Ishikawa (cell line): ENCODE measurements at regions not wholly inside any gene's neighbourhood (a gene's known extent, or its start where the extent isn't known, plus 50 kb on each side); places are given as distances from the start of the nearest gene placed in this dataset.

Source experiments
- CEBPB ChIP-seq: IDR thresholded peaks from 2 replicates; pipeline ENCODE4 v1.6.1; 2012
- CREB1 ChIP-seq: IDR thresholded peaks from 2 replicates; pipeline ENCODE4 v1.6.1; 2012; ENCODE audit warnings: low read depth
- EGR1 ChIP-seq: IDR thresholded peaks from 2 replicates; pipeline ENCODE4 v1.6.1; 2012
- EP300 ChIP-seq: IDR thresholded peaks from 2 replicates; pipeline ENCODE4 v1.6.1; 2012; ENCODE audit warnings: borderline replicate concordance
- FOXM1 ChIP-seq: IDR thresholded peaks from 2 replicates; pipeline ENCODE4 v1.6.1; 2012; ENCODE audit warnings: low read depth, borderline replicate concordance
- NFIC ChIP-seq: IDR thresholded peaks from 2 replicates; pipeline ENCODE4 v1.6.1; 2012
- RAD21 ChIP-seq: IDR thresholded peaks from 2 replicates; pipeline ENCODE4 v1.6.1; 2012; ENCODE audit warnings: low read depth
- TAF1 ChIP-seq: IDR thresholded peaks from 2 replicates; pipeline ENCODE4 v1.6.1; 2012; ENCODE audit warnings: low read depth, mild to moderate bottlenecking
- TCF12 ChIP-seq: IDR thresholded peaks from 2 replicates; pipeline ENCODE4 v1.6.1; 2012; ENCODE audit warnings: low read depth
- TEAD4 ChIP-seq: IDR thresholded peaks from 2 replicates; pipeline ENCODE4 v1.6.1; 2012
- YY1 ChIP-seq: IDR thresholded peaks from 2 replicates; pipeline ENCODE4 v1.6.1; 2012; ENCODE audit warnings: low read depth
- ZBTB7A ChIP-seq: IDR thresholded peaks from 2 replicates; pipeline ENCODE4 v1.6.1; 2012; ENCODE audit warnings: low read depth
- TF ChIP-seq, protein P1 (sequence below): IDR thresholded peaks from 2 replicates; pipeline ENCODE4 v1.6.1; 2012; ENCODE audit warnings: low read depth, mild to moderate bottlenecking
- TF ChIP-seq, protein P2 (sequence below): IDR thresholded peaks from 2 replicates; pipeline ENCODE4 v1.6.1; 2012
- TF ChIP-seq, protein P3 (sequence below): IDR thresholded peaks from 2 replicates; pipeline ENCODE4 v1.6.1; 2012

DNA sequence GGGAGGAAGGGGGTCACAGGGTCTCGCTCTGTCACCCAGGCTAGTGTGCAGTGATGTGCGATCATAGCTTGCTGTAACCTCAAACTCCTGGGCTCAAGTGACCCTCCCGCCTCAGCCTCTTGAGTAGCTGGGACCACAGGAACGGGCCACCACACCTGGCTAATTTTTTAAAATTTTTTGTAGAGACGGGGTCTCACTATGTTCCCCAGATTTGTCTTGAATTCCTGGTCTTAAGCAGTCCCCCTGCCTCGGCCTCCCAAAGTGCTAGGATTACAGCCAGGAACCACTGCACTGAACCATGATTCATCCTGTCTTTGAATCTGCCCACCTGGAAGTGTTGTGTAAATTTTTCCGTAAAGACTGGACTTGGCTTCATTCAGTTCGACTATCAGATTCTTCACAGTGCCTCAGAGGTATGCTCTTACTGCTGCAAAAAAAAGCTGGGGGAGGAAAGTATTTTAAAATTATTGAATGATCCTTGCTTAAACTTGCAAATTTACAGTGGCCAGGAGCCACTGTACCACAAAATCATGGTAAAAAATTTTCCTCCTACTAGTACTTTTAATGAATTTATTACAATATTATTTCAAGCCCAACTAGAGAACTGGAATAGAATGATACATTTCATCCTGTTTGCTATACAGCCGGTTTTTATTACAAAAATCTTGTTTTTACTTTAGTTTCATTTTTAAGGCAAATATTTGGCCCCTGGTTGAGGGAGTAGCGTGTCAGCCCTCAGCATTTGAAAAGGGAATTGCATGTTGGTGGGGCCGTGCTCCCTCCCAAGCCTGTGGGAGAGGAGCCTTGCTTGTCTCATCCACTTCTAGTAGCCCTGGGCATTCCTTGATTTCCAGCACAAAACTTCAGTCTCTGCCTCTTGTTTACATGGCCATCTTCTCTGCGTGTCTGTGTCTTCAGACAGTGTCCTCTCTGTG lies 202.5 kb upstream of the SGK1 start:
- TF ChIP-seq CREB1, result no peak
- peak; percentile 79 for TF ChIP-seq EP300
- peak; percentile 52; the same call in 1 of the 2 replicates for TF ChIP-seq NFIC
- peak; percentile 26; the same call in 1 of the 2 replicates for TF ChIP-seq TEAD4
- TF ChIP-seq TAF1, result no peak
- TF ChIP-seq RAD21, result no peak
- TF ChIP-seq FOXM1, result no peak
- TF ChIP-seq TCF12, result peak; percentile 69
- TF ChIP-seq, protein P1, sequence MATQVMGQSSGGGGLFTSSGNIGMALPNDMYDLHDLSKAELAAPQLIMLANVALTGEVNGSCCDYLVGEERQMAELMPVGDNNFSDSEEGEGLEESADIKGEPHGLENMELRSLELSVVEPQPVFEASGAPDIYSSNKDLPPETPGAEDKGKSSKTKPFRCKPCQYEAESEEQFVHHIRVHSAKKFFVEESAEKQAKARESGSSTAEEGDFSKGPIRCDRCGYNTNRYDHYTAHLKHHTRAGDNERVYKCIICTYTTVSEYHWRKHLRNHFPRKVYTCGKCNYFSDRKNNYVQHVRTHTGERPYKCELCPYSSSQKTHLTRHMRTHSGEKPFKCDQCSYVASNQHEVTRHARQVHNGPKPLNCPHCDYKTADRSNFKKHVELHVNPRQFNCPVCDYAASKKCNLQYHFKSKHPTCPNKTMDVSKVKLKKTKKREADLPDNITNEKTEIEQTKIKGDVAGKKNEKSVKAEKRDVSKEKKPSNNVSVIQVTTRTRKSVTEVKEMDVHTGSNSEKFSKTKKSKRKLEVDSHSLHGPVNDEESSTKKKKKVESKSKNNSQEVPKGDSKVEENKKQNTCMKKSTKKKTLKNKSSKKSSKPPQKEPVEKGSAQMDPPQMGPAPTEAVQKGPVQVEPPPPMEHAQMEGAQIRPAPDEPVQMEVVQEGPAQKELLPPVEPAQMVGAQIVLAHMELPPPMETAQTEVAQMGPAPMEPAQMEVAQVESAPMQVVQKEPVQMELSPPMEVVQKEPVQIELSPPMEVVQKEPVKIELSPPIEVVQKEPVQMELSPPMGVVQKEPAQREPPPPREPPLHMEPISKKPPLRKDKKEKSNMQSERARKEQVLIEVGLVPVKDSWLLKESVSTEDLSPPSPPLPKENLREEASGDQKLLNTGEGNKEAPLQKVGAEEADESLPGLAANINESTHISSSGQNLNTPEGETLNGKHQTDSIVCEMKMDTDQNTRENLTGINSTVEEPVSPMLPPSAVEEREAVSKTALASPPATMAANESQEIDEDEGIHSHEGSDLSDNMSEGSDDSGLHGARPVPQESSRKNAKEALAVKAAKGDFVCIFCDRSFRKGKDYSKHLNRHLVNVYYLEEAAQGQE, result no peak
- TF ChIP-seq, protein P2, sequence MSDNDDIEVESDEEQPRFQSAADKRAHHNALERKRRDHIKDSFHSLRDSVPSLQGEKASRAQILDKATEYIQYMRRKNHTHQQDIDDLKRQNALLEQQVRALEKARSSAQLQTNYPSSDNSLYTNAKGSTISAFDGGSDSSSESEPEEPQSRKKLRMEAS, result no peak
- no peak for TF ChIP-seq ZBTB7A
- TF ChIP-seq CEBPB, result peak; percentile 29; the same call in 1 of the 2 replicates
- no peak for TF ChIP-seq YY1
- TF ChIP-seq EGR1, result no peak
- TF ChIP-seq, protein P3, sequence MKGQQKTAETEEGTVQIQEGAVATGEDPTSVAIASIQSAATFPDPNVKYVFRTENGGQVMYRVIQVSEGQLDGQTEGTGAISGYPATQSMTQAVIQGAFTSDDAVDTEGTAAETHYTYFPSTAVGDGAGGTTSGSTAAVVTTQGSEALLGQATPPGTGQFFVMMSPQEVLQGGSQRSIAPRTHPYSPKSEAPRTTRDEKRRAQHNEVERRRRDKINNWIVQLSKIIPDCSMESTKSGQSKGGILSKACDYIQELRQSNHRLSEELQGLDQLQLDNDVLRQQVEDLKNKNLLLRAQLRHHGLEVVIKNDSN, result no peak

GRCh38 chr6:134519465-134519864 lies 201.6 kb upstream of the SGK1 start:
- no peak for TF ChIP-seq EP300

DNA sequence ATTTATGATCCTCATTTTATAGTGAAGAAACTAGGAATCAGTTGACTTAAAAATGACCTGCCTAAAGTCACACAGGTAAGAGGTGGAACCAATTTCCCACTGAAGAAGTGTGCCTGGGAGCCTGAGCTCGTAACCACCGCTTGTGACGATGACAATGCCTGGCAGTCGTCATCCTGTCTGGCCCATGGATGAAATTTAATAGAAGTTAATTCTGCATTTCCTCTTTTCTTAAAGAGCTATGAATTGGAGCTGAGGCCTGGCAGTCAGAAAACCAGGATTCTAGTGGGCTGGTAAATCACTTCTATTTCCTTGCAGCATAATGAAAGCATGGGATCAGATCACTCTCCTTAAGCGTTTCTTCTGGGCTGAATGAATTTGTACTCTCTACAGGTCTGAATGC lies 200.0 kb upstream of the SGK1 start:
- TF ChIP-seq TAF1, result no peak
- no peak for TF ChIP-seq CREB1
- TF ChIP-seq, protein P3, result no peak
- TF ChIP-seq, protein P2, result no peak
- no peak for TF ChIP-seq RAD21
- TF ChIP-seq NFIC, result no peak
- TF ChIP-seq TCF12, result no peak
- TF ChIP-seq ZBTB7A, result no peak
- TF ChIP-seq EGR1, result no peak
- TF ChIP-seq EP300, result no peak
- TF ChIP-seq YY1, result no peak
- no peak for TF ChIP-seq CEBPB
- TF ChIP-seq TEAD4, result no peak
- no peak for TF ChIP-seq FOXM1
- TF ChIP-seq, protein P1, result no peak

DNA sequence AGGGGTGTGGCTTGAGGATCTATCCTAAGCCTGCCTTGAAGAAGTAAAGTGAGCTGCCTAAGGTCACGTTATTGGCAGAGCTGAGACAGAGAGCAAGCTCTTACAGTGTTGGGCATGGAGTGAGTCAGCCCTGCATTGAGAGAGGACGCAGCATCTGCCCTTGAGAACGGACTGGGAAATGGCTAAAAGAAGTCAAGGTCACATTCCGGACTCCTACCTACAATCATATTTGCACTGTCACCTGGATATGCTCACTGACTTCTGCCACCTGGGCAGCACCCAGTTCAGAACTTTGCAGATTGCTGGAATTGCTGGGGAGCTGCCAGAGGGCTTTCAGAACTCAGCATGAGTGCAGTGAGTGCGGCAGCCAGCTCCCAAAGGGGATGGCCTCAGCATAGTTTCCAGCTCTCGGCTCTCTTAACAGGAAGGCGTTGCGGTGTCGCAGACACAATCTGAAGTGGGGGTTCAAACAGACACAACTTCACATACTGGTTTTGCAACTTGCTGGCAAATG lies 199.3 kb upstream of the SGK1 start:
- peak; percentile 89 for TF ChIP-seq TCF12
- TF ChIP-seq TAF1, result 0 out of 2 replicates have a peak, but pooled peaks have one; percentile 27
- TF ChIP-seq, protein P3, result peak; percentile 4; the same call in 1 of the 2 replicates
- TF ChIP-seq CEBPB, result peak; percentile 16; the same call in 1 of the 2 replicates
- TF ChIP-seq, protein P1, result no peak
- TF ChIP-seq RAD21, result no peak
- TF ChIP-seq YY1, result 0 out of 2 replicates have a peak, but pooled peaks have one; percentile 27
- peak; percentile 79 for TF ChIP-seq TEAD4
- 0 out of 2 replicates have a peak, but pooled peaks have one; percentile 32 for TF ChIP-seq ZBTB7A
- peak; percentile 80 for TF ChIP-seq NFIC
- TF ChIP-seq FOXM1, result 0 out of 2 replicates have a peak, but pooled peaks have one; percentile 56
- peak; percentile 87 for TF ChIP-seq EP300
- no peak; the same call in 1 of the 2 replicates for TF ChIP-seq CREB1
- TF ChIP-seq, protein P2, result 0 out of 2 replicates have a peak, but pooled peaks have one; percentile 26
- TF ChIP-seq EGR1, result no peak
